ENCODE measurements at regions not wholly inside any gene's neighbourhood (a gene's known extent, or its start where the extent isn't known, plus 50 kb on each side); places are given as distances from the start of the nearest gene placed in this dataset.

GRCh38 chr1:175245324-175245723 is 52.7 kb upstream of the KIAA0040 start:
- Histone ChIP-seq H3K4me3 (ENCODE audit: low read depth, low read length) (no peak overlapping the region), H3K4me1 (ENCODE audit: control insufficient read depth, insufficient read depth, low read length) (no peaks in the 10 kb centered on the region), H3K36me3 (ENCODE audit: control insufficient read depth in 2 of 2, insufficient read depth in 1 of 2, low read length in 2 of 2) (no peaks in the 10 kb centered on the region), H3K27ac (ENCODE audit: extremely low read depth, low read depth, low read length) (no peak overlapping the region), H3K9me3 (ENCODE audit: control insufficient read depth, insufficient read depth, low read depth, low read length) (no peaks in the 10 kb centered on the region)
- TF ChIP-seq ZNF24 (tag by site-specific recombination; IDR thresholded peaks at IDR 0.05) = no peak
- TF ChIP-seq ZNF157 (tag by site-specific recombination; IDR thresholded peaks at IDR 0.05) = peak; percentile 90
- ChIA-PET CTCF (no interaction called here), POLR2A (no interaction called here)

GRCh38 chr1:175244206-175244605 is 51.6 kb upstream of the KIAA0040 start:
- ChIA-PET POLR2A (no interaction called here), CTCF (no interaction called here)
- Histone ChIP-seq H3K27ac (ENCODE audit: extremely low read depth, low read depth, low read length) (no peak overlapping the region), H3K9me3 (ENCODE audit: control insufficient read depth, insufficient read depth, low read depth, low read length) (no peaks in the 10 kb centered on the region), H3K4me1 (ENCODE audit: control insufficient read depth, insufficient read depth, low read length) (no peaks in the 10 kb centered on the region), H3K36me3 (ENCODE audit: control insufficient read depth in 2 of 2, insufficient read depth in 1 of 2, low read length in 2 of 2) (no peaks in the 10 kb centered on the region), H3K4me3 (ENCODE audit: low read depth, low read length) (no peak overlapping the region)
- TF ChIP-seq ZNF302 (tag by site-specific recombination; IDR thresholded peaks at IDR 0.05; ENCODE audit: low read depth) = peak; percentile 94
- no peak for TF ChIP-seq ZBTB48 (tag by site-specific recombination; IDR thresholded peaks at IDR 0.05)
